MM.1S (cell line): ENCODE measurements at regions not wholly inside any gene's neighbourhood (a gene's known extent, or its start where the extent isn't known, plus 50 kb on each side); places are given as distances from the start of the nearest gene placed in this dataset.

Experiments
- CTCF ChIP-seq: fragments of 300-600 bp; sonication (generic); IDR thresholded peaks from 2 replicates; pipeline ENCODE4 v1.5.1; 2016; ENCODE audit warnings: antibody characterized with exemption, low read length, mixed read lengths
- EZH2 ChIP-seq: fragments of 300-600 bp; sonication (generic); optimal IDR thresholded peaks from 2 replicates; pipeline ENCODE3; 2017; ENCODE audit warnings: low read depth, mild to moderate bottlenecking, antibody characterized with exemption, low read length, mixed read lengths

DNA sequence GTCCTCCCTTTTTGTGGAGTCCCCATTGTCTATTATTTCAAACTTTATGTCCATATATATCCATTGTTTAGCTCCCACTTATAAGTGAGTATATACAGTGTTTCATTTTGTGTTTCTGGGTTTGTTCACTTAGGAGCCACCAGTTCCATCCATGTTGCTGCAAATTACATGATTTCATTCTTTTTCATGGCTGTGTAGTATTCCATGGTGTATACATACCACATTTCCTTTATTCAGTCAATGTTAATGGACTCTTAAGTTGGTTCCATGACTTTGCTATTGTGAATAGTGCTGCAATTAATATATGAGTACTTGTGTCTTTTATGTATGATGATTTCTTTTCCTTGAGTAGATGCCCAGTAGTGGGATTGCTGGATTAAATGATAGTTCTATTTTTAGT lies 329.1 kb downstream of the AR start:
- no peak for TF ChIP-seq CTCF
- TF ChIP-seq EZH2, result no peak
